HCT116 (cell line): ENCODE measurements at regions not wholly inside any gene's neighbourhood (a gene's known extent, or its start where the extent isn't known, plus 50 kb on each side); places are given as distances from the start of the nearest gene placed in this dataset.

ENCODE experiments used
- ATAC-seq: fragments of 200-7000 bp; cut with Tn5 transposase; 2 replicates; pipeline ENCODE4 v1.9.1; 2020; ENCODE audit warnings: mild to moderate bottlenecking, moderate library complexity
- BruUV-seq: library from RNA; stranded (reverse); fragments of 400-500 nt; replicated peaks from 2 replicates; lab custom pipeline; 2021; lab: Mats Ljungman, UMichigan
- CTCF ChIA-PET: fragments of 300-600 bp; sonication (Branson Sonifier 250); formaldehyde crosslinking; loops from one replicate; lab custom pipeline; 2021; ENCODE audit warnings: antibody characterized with exemption; lab: Charles Lee
- POLR2A ChIA-PET: fragments of 300-600, 350-600 bp; sonication (Branson Sonifier 250); formaldehyde crosslinking; loops from one replicate; lab custom pipeline; 2021; ENCODE audit warnings: antibody characterized with exemption; lab: Charles Lee
- RAD21 ChIA-PET, 2 experiments: fragments of 300-600 bp; sonication (Branson Sonifier 250); formaldehyde crosslinking; loops; one replicate each; lab custom pipeline; 2023; ENCODE audit warnings: low total read pairs in 2 of 2; ENCODE audit not compliant: uncharacterized antibody in 2 of 2, unreplicated experiment in 2 of 2, low non-redundant PET in 1 of 2; lab: Charles Lee
- DNase-seq: peaks from one replicate; pipeline ENCODE4 v3.0.0-alpha.2; 2010; ENCODE audit warnings: low read depth, low spot score
- H2AFZ ChIP-seq: fragments of 200-600 bp; shearing (Covaris generic), sonication (generic); 2 replicates; pipeline ENCODE4 v1.6.1; 2017; ENCODE audit warnings: low read depth, mixed run types, mixed read lengths, antibody characterized with exemption, low read length; ENCODE audit not compliant: poor library complexity, severe bottlenecking
- H3K27ac ChIP-seq: 2 replicates; pipeline ENCODE4 v1.5.1; 2012; ENCODE audit warnings: low read depth, low read length
- H3K27me3 ChIP-seq: fragments of 200-600 bp; sonication (generic); 2 replicates; pipeline ENCODE4 v1.6.1; 2016; ENCODE audit warnings: mixed run types, low read length, mixed read lengths; ENCODE audit not compliant: insufficient read depth
- H3K36me3 ChIP-seq, 2 experiments: fragments of 200-500 bp in 1 of 2; fragments of 200-600 bp in 1 of 2; sonication (Bioruptor generic) in 1 of 2; sonication (generic) in 1 of 2; 2 replicates each; pipeline versions ENCODE4 v1.5.1 to v1.6.1; 2014 to 2016; ENCODE audit warnings: low read length in 2 of 2, inconsistent platforms in 1 of 2, mixed read lengths in 1 of 2, mixed run types in 1 of 2; ENCODE audit not compliant: insufficient read depth in 2 of 2, control insufficient read depth in 1 of 2
- H3K4me1 ChIP-seq, 2 experiments: fragments of 200-600 bp in 1 of 2; sonication (generic) in 1 of 2; 2 replicates each; pipeline versions ENCODE4 v1.5.1 to v1.6.1; 2012 to 2017; ENCODE audit warnings: low read length in 2 of 2, inconsistent platforms in 1 of 2, mild to moderate bottlenecking in 1 of 2, mixed read lengths in 1 of 2, mixed run types in 1 of 2, moderate library complexity in 1 of 2; ENCODE audit not compliant: insufficient read depth in 2 of 2, control insufficient read depth in 1 of 2
- H3K4me2 ChIP-seq: fragments of 200-600 bp; sonication (generic); 2 replicates; pipeline ENCODE4 v1.6.1; 2017; ENCODE audit warnings: mixed run types, low read length, mixed read lengths
- H3K4me3 ChIP-seq, 2 experiments: fragments of 200-600 bp in 1 of 2; sonication (generic) in 1 of 2; replicated peaks in 1 of 2; 2 replicates each; pipeline ENCODE4 v1.5.1; 2011 to 2016; ENCODE audit warnings: low read length in 2 of 2, control low read depth in 1 of 2, low read depth in 1 of 2, mild to moderate bottlenecking in 1 of 2, mixed read lengths in 1 of 2, mixed run types in 1 of 2
- H3K79me2 ChIP-seq: fragments of 200-600 bp; sonication (generic); 2 replicates; pipeline ENCODE4 v1.6.1; 2017; ENCODE audit warnings: mild to moderate bottlenecking, mixed run types, low read length, moderate library complexity, mixed read lengths; ENCODE audit not compliant: insufficient read depth
- H3K9ac ChIP-seq: fragments of 200-600 bp; sonication (generic); 2 replicates; pipeline ENCODE4 v1.6.1; 2016; ENCODE audit warnings: low read length, mixed read lengths
- H3K9me2 ChIP-seq: fragments of 200-600 bp; sonication (generic), shearing (Covaris generic); 2 replicates; pipeline ENCODE4 v1.6.1; 2017; ENCODE audit warnings: mixed run types, mild to moderate bottlenecking, moderate library complexity; ENCODE audit not compliant: insufficient read depth
- H3K9me3 ChIP-seq, 2 experiments: fragments of 200-500 bp in 1 of 2; fragments of 200-600 bp in 1 of 2; sonication (Bioruptor generic) in 1 of 2; sonication (generic) in 1 of 2; 2 replicates each; pipeline ENCODE4 v1.6.1; 2014 to 2017; ENCODE audit warnings: low read length in 2 of 2, mixed read lengths in 2 of 2, inconsistent platforms in 1 of 2, low read depth in 1 of 2, mild to moderate bottlenecking in 1 of 2, mixed run types in 1 of 2, moderate library complexity in 1 of 2; ENCODE audit not compliant: control insufficient read depth in 1 of 2, insufficient read depth in 1 of 2
- H4K20me1 ChIP-seq: fragments of 200-600 bp; sonication (generic), shearing (Covaris generic); 2 replicates; pipeline ENCODE4 v1.6.1; 2017; ENCODE audit warnings: mixed run types, mild to moderate bottlenecking, moderate library complexity; ENCODE audit not compliant: insufficient read depth
- ATF3 ChIP-seq: IDR thresholded peaks from 2 replicates; pipeline ENCODE4 v1.6.1; 2012
- CBX3 ChIP-seq: IDR thresholded peaks from 2 replicates; pipeline ENCODE4 v1.6.1; 2012; ENCODE audit warnings: low read depth
- CEBPB ChIP-seq: IDR thresholded peaks from 2 replicates; pipeline ENCODE4 v1.6.1; 2012; ENCODE audit warnings: low read depth
- CTCF ChIP-seq, 3 experiments: fragments of 200-600 bp in 1 of 3; sonication (generic) in 1 of 3; IDR thresholded peaks in 2 of 3; conservative IDR thresholded peaks in 1 of 3; 2 replicates each; pipeline ENCODE4 v1.5.1; 2012 to 2017; ENCODE audit warnings: low read depth in 2 of 3, low read length in 2 of 3, antibody characterized with exemption in 1 of 3, borderline replicate concordance in 1 of 3, control low read depth in 1 of 3, mild to moderate bottlenecking in 1 of 3, mixed read lengths in 1 of 3, mixed run types in 1 of 3, moderate library complexity in 1 of 3; ENCODE audit not compliant: insufficient read depth in 1 of 3
- ELF1 ChIP-seq: IDR thresholded peaks from 2 replicates; pipeline ENCODE4 v1.6.1; 2012; ENCODE audit warnings: low read depth, borderline replicate concordance
- EZH2 ChIP-seq: fragments of 200-600 bp; sonication (generic); IDR thresholded peaks from 2 replicates; pipeline ENCODE4 v1.6.1; 2017; ENCODE audit warnings: antibody characterized with exemption, mixed run types
- MAX ChIP-seq: IDR thresholded peaks from 2 replicates; pipeline ENCODE4 v1.6.1; 2012
- POLR2A ChIP-seq: IDR thresholded peaks from 2 replicates; pipeline ENCODE4 v1.7.0; 2011; ENCODE audit warnings: borderline replicate concordance; ENCODE audit not compliant: insufficient read depth, insufficient read length; ENCODE audit errors: extremely low read depth
- RAD21 ChIP-seq: IDR thresholded peaks from 2 replicates; pipeline ENCODE4 v1.6.1; 2012; ENCODE audit warnings: low read depth, mild to moderate bottlenecking
- REST ChIP-seq: IDR thresholded peaks from 2 replicates; pipeline ENCODE4 v1.6.1; 2012; ENCODE audit warnings: low read depth
- SIN3A ChIP-seq: IDR thresholded peaks from 2 replicates; pipeline ENCODE4 v1.6.1; 2012; ENCODE audit warnings: low read depth
- SP1 ChIP-seq: IDR thresholded peaks from 2 replicates; pipeline ENCODE4 v1.6.1; 2012; ENCODE audit warnings: low read depth
- YY1 ChIP-seq: IDR thresholded peaks from 2 replicates; pipeline ENCODE4 v1.6.1; 2011; ENCODE audit warnings: low read length, low read depth, moderate library complexity, mild to moderate bottlenecking; ENCODE audit not compliant: insufficient replicate concordance; ENCODE audit errors: extremely low read depth
- ZFX ChIP-seq: fragments of 450-650 bp; IDR thresholded peaks from 2 replicates; pipeline ENCODE4 v1.6.1; 2017
- intact Hi-C: fragments of 100-400 bp; cut with micrococcal nuclease; formaldehyde crosslinking; loops from 2 replicates; pipeline ENCODE4 v1.10.0; 2022

- Histone ChIP-seq H3K36me3 (no peaks in the 10 kb centered on the region), H3K9me2 (peaks cover 5% of the 10 kb centered on the region; the same call in 1 of the 2 replicates), H3K9ac (no peak overlapping the region), H3K4me3 (no peak overlapping the region), H3K27ac (no peak overlapping the region), H3K4me2 (no peak overlapping the region), H2AFZ (no peak overlapping the region), H3K79me2 (no peaks in the 10 kb centered on the region), H3K27me3 (0 out of 2 replicates have a peak, but pooled peaks cover 4% of the 10 kb centered on the region), H3K4me1 (no peaks in the 10 kb centered on the region), H3K9me3 (no peaks in the 10 kb centered on the region), H4K20me1 (no peaks in the 10 kb centered on the region)
- CTCF ChIA-PET = no interaction called here
- DNase-seq (peak; percentile 12), ATAC-seq (no peak; the same call in 1 of the 2 replicates)
- no peak for TF ChIP-seq ATF3
- TF ChIP-seq CBX3 = no peak
- TF ChIP-seq SP1 = no peak
- TF ChIP-seq YY1 = no peak
- no peak for TF ChIP-seq POLR2A
- no peak for TF ChIP-seq SIN3A
- no peak for TF ChIP-seq MAX
- TF ChIP-seq RAD21 = no peak
- TF ChIP-seq CEBPB = no peak
- BruUV-seq = no TSS peak
- RAD21 ChIA-PET = no interaction called here
- POLR2A ChIA-PET = no interaction called here
- intact Hi-C loops = no loop called here
Observed at GRCh38 chr17:65474660-65475059, 86.8 kb downstream of the AXIN2 start.

- POLR2A ChIA-PET = no interaction called here
- no peak overlapping the region for H3K27ac ChIP-seq
- H3K4me1 ChIP-seq = no peaks in the 10 kb centered on the region
- no peak overlapping the region for H3K9ac ChIP-seq
- H3K4me2 ChIP-seq = no peak overlapping the region
- H2AFZ ChIP-seq = no peak overlapping the region
- no peaks in the 10 kb centered on the region for H3K79me2 ChIP-seq
- H3K27me3 ChIP-seq = 0 out of 2 replicates have a peak, but pooled peaks cover 4% of the 10 kb centered on the region
- no TSS peak for BruUV-seq
- H3K36me3 ChIP-seq = no peaks in the 10 kb centered on the region
- ATAC-seq (no peak), DNase-seq (no peak)
- H3K4me3 ChIP-seq = no peak overlapping the region
- H4K20me1 ChIP-seq = no peaks in the 10 kb centered on the region
- RAD21 ChIA-PET = no interaction called here
- CTCF ChIA-PET = no interaction called here
- peaks cover 5% of the 10 kb centered on the region; the same call in 1 of the 2 replicates for H3K9me2 ChIP-seq
- intact Hi-C loops = no loop called here
- H3K9me3 ChIP-seq = no peaks in the 10 kb centered on the region
- no peak for TF ChIP-seq CEBPB
- no peak for TF ChIP-seq SP1
- no peak for TF ChIP-seq EZH2
- no peak for TF ChIP-seq REST
- no peak for TF ChIP-seq ELF1
- no peak for TF ChIP-seq CTCF (IDR thresholded peaks at IDR 0.05 in 2 of 3, conservative IDR thresholded peaks at IDR 0.05 in 1 of 3; ENCODE audit: borderline replicate concordance in 1 of 3, insufficient read depth in 1 of 3, low read depth in 2 of 3, low read length in 2 of 3)
- TF ChIP-seq MAX = no peak
- no peak for TF ChIP-seq YY1
- no peak for TF ChIP-seq RAD21
- TF ChIP-seq ZFX = no peak
- no peak for TF ChIP-seq SIN3A
Observed at GRCh38 chr17:65473985-65474384, 87.5 kb downstream of the AXIN2 start.
